IPS-NIHi7 (cell line): ENCODE measurements at regions not wholly inside any gene's neighbourhood (a gene's known extent, or its start where the extent isn't known, plus 50 kb on each side); places are given as distances from the start of the nearest gene placed in this dataset.
"Not testable (repeated sequence)": the region's sequence is repeated elsewhere in the genome, so short reads cannot be mapped to it uniquely, and the experiment has no call there.

ENCODE experiments used
- DNase-seq: peaks from one replicate; pipeline ENCODE4 v3.0.0; 2012; ENCODE audit warnings: mixed read lengths; ENCODE audit errors: extremely low spot score

GRCh38 chr11:29255401-29255800 lies 761.4 kb downstream of the KCNA4 start:
- no peak for DNase-seq

DNA sequence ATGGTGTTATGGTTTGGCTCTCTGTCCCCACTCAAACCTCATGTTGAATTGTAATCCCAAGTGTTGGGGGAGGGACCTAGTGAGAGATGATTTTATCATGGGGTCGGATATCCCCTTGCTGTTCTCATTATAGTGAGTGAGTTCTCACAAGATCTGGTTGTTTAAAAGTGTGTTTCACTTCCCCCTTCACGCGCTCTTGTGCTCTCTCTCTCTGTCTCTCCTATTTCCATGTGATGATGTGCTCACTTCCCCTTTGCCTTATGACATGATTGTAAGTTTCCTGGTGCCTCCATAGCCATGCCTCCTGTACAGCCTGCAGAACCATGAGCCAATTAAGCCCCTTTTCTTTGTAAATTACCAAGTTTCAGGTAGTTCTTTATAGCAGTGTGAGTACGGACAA lies 765.1 kb downstream of the KCNA4 start:
- DNase-seq, result no peak

DNA sequence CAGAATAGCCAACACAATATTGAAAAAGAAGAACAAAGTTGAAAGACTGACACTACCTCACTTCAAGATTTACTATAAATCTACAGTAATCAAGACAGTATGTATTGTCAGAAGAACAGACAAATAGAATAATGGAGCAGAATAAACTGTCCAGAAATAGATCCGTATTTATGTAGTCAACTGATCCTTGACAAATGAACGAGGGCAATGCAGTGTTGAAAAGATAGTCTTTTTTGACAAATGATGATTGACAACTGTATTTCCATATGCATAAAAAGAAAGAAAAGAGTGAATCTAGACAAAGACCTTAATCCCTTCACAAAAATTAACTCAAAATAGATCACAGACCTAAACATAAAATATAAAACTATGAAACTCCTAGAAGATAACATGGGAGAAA lies 767.1 kb downstream of the KCNA4 start:
- no peak for DNase-seq

- DNase-seq, result no peak
These were observed 772.5 kb downstream of the KCNA4 start for GRCh38 chr11:29244355-29244754.

DNA sequence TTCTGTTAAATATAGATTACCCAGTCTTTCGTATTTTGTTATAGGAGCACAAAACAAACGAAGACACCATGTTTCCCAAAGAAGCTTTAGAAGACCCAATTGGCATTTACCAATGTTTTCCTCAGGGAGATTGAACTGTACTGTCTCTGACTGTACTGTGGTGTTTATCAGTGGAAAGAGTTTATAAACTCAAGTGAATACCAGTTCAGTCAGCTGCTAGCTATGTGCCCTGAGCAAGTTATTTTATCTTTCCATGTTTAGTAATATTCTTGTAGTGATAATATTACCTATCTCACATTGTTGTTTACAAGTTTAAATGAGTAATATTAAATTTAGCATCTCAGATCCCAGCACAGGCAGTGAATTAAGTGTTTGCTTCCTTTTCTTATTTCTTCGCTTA lies 773.2 kb downstream of the KCNA4 start:
- DNase-seq, result no peak

DNA sequence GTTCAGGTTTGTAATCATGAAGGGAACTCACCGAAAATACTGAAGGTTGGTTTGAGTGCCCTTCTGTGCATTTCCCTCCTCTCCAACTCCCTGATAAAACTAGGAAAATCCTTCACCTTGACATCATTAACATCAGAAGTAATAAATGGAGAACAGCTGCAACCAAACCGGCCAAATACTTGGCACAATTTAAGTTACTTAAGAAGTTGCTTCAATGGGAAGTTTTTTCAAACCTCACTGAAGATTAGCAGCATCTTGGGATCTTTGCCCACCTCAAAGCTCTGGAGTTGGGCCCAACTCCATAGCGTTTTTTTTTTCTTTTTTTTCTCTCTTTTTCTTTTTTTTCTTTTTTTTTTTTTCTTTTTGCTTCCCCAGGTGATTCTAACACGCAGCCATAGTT lies 784.8 kb downstream of the KCNA4 start:
- no peak for DNase-seq

- DNase-seq, result no peak
These were observed 785.2 kb downstream of the KCNA4 start for GRCh38 chr11:29231586-29231985.

DNA sequence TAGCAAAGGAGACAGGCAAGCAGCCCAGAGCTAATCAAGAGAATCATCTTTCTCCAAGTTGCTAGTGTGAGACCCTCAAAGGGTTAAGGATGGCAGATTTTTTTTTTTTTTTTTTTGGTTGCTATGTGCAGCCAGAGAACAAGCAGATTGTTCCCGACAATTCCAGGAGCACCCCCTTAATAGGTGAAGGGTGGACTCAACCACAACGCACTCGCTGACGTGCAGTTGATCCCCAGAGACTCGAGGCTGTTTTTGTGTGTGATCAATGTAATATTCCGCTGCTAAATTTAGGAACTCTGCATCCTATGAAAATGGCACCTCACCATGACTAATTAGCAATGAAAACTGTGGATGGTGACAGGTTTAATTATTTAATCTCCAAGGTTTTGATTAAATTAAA lies 789.0 kb downstream of the KCNA4 start:
- DNase-seq, result no peak

- DNase-seq, result peak; percentile 45
These were observed 792.0 kb downstream of the KCNA4 start for GRCh38 chr11:29224739-29225384.

DNA sequence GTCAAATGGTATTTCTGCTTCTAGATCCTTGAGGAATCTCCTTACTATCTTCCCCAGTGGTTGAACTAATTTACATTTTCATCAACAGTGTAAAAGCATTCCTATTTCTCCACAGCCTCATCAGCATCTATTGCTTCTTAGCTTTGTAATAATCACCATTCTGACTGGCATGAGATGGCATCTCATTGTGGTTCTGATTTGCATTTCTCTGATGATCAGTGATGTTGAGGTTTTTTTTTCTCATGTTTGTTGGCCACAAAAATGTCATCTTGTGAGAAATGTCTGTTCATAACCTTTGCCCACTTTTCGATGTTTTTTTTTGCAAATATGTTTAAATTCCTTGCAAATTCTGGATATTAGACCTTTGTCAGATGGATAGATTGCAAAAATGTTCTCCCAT lies 797.3 kb downstream of the KCNA4 start:
- not testable (repeated sequence) for DNase-seq

GRCh38 chr11:29217901-29218300 lies 798.9 kb downstream of the KCNA4 start:
- no peak for DNase-seq

DNA sequence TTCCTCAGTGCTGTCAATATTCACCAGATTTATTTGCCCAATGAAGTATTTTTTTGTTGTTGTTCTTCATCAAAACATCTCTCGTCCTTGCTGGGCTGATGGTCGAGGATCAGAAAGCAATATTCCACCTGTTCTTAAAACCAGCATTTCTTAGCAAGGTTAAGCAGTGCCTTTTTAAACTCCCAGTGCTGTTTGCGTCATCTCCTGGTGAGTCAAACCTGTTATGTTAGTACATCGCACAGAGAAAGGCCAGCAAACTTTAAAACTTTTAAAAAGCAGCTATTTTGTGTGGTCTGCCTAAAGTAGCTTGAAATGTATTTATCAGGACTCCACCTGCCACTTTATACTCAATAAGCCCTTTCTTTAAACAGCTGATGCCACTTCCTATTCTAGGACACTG lies 802.0 kb downstream of the KCNA4 start:
- DNase-seq, result no peak

GRCh38 chr11:29211202-29211601 lies 805.6 kb downstream of the KCNA4 start:
- no peak for DNase-seq

DNA sequence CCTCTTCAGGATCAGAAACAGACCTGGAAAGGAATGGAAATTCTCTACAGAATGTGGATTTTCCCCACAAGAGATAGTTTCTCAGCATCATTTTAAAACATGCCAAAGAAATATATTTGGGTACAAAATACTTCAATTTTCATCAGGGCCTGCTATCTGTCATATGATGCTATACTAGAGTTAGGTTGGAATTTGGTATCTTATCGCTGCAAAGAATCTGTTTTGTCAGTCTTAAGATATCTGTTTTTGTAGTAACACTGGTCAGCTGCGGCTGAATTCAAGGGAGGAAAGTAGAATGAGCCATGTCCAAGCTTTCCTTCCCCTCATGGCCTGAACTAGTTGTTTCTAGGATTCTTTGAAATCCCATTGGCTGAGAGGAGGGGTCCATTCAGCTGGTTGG lies 806.4 kb downstream of the KCNA4 start:
- DNase-seq, result no peak

DNA sequence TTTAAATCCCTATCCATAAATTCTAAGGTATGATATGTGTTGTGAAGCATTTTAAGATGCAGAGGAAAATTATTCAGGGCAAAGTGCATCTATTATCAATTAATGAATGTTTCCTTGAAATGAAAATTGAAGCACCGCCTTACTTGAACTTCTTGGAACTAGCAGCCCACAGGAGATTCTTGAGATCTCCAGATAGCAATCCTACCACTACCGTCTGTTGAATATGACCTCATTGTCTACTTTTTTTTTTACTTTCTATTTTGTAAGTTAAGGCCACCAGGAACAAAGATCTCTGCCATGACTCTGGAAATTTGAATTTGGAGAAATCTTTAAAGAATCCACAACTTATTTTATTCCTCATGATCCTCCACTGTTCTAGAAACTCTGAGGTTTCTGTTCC lies 808.7 kb downstream of the KCNA4 start:
- no peak for DNase-seq

- DNase-seq, result no peak
These were observed 815.9 kb downstream of the KCNA4 start for GRCh38 chr11:29200791-29201562.

DNA sequence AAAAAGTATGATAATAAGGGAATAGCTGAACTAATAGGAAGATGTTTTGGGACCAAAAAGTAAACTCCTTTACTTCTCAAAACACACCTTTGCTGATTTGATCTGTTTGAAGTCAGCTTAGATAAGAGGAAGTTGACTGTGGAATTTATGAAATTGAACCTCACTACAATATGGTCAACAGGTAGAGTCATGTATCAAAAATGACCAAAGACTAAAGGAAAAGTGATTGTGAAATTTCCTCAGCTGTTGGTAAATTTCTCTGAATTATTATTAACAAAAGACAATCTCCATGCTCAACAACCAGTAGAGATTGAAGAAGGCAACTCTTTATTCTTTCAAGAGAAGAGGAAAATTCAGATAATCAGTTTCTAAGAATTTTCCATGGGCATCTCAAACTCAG lies 826.5 kb downstream of the KCNA4 start:
- no peak for DNase-seq

- DNase-seq, result no peak
These were observed 829.6 kb downstream of the KCNA4 start for GRCh38 chr11:29187215-29187614.

- no peak for DNase-seq
These were observed 831.6 kb downstream of the KCNA4 start for GRCh38 chr11:29184939-29185890.

GRCh38 chr11:29183301-29183700 lies 833.5 kb downstream of the KCNA4 start:
- DNase-seq, result no peak

- no peak for DNase-seq
These were observed 843.2 kb downstream of the KCNA4 start for GRCh38 chr11:29173660-29174062.

GRCh38 chr11:29171360-29171950 lies 845.4 kb downstream of the KCNA4 start:
- no peak for DNase-seq
